ENCODE measurements at regions not wholly inside any gene's neighbourhood (a gene's known extent, or its start where the extent isn't known, plus 50 kb on each side); places are given as distances from the start of the nearest gene placed in this dataset.
A peak's percentile ranks its signal among the peaks of the same experiment; 100 is the strongest.

DNA sequence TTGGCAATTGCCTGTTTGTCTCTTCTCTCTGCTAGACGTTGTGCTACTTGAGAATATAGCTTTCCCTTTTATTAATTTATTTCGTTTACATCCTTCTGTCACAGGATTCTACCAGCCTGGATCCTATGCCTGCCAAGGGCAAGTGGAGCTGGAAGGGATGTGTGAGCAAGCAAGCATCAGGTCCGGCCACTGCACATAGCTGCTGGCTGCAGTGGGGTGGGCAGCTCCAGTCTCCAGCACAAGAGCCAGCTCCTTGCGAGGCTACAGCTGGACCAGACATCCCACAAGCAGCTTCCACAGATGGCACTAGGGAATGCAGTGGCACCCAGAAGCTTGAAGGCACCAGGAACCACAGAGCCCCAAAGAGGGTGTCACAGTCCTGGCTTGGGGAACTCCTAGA lies 225.0 kb downstream of the KCNC2 start:
- POLR2A ChIA-PET = no interaction called here
- no peaks in the 10 kb centered on the region for H3K27me3 Mint-ChIP-seq
- CTCF ChIA-PET = interaction anchor here (0.6 kb wide), 1 partner anchor 1754 kb away, joined by 3 read pairs; no protein-coding TSS in a partner anchor
- no peaks in the 10 kb centered on the region for H3K4me1 ChIP-seq (ENCODE audit: insufficient read depth, low read length)
- no peaks in the 10 kb centered on the region for H3K27me3 ChIP-seq (ENCODE audit: control insufficient read depth in 1 of 2, insufficient read depth in 2 of 2, low read length in 2 of 2)
- H3K4me3 Mint-ChIP-seq = no peak overlapping the region
- ATAC-seq (ENCODE audit: poor library complexity) (no peak), DNase-seq (peak in 1 of 14 experiments; percentile 3)
- TF ChIP-seq, protein P1, sequence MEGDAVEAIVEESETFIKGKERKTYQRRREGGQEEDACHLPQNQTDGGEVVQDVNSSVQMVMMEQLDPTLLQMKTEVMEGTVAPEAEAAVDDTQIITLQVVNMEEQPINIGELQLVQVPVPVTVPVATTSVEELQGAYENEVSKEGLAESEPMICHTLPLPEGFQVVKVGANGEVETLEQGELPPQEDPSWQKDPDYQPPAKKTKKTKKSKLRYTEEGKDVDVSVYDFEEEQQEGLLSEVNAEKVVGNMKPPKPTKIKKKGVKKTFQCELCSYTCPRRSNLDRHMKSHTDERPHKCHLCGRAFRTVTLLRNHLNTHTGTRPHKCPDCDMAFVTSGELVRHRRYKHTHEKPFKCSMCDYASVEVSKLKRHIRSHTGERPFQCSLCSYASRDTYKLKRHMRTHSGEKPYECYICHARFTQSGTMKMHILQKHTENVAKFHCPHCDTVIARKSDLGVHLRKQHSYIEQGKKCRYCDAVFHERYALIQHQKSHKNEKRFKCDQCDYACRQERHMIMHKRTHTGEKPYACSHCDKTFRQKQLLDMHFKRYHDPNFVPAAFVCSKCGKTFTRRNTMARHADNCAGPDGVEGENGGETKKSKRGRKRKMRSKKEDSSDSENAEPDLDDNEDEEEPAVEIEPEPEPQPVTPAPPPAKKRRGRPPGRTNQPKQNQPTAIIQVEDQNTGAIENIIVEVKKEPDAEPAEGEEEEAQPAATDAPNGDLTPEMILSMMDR (IDR thresholded peaks at IDR 0.05) = no peak
- no peak overlapping the region for H3K27ac Mint-ChIP-seq
- no peak overlapping the region for H3K27ac ChIP-seq (ENCODE audit: low read depth in 1 of 2, low read length in 2 of 2)
- peaks cover 0 to 11% of the 10 kb centered on the region in 2 experiments for H3K9me3 ChIP-seq (ENCODE audit: control insufficient read depth in 1 of 2, insufficient read depth in 1 of 2, low read length in 2 of 2)
- no peaks in the 10 kb centered on the region for H3K36me3 Mint-ChIP-seq (ENCODE audit: low read depth)
- no peaks in the 10 kb centered on the region for H3K9me3 Mint-ChIP-seq
- H3K4me3 ChIP-seq (ENCODE audit: low read length) = no peak overlapping the region
- H3K4me1 Mint-ChIP-seq (ENCODE audit: low read depth) = no peaks in the 10 kb centered on the region
- intact Hi-C loops (cut with DNase I, micrococcal nuclease) = no loop called here
- no peaks in the 10 kb centered on the region for H3K36me3 ChIP-seq (ENCODE audit: insufficient read depth, low read length)

DNA sequence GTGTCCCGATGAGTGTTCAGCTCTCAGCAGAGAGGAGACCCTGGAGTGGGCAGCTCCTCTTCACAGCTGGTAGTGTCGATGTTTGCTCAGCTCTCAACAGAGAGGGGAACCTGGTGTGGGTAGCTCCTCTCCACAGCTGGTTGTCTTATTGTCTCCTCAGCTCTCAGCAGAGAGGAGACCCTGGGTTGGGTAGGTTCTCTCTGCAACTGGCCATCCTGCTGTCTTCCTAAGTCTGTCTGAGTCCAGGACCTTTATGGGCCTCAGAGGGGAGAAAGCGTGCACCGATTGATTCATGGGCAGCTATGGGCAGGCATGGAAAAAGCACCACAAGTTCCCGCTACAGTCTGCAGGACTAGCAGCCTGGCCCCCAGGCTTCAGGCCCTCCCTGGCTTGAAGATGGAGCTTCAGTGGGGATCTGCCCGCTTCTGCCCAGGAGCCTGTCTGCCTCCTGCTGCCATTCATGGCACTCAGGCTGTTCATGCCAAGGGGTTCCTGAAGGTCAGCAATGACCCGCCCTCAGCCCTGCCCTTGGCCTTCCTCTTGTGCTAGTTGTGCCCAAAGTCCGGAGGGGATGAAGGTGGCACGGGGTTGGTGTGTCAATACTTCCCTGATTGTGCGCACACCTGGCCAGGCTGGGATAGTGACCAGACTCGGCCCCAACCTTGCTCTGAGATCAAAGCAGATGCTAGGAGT lies 224.2 kb downstream of the KCNC2 start:
- TF ChIP-seq, protein P1 (IDR thresholded peaks at IDR 0.05) = no peak
- H3K27me3 Mint-ChIP-seq = no peaks in the 10 kb centered on the region
- Histone ChIP-seq H3K9me3 (ENCODE audit: control insufficient read depth in 1 of 2, insufficient read depth in 1 of 2, low read length in 2 of 2) (peaks cover 0 to 11% of the 10 kb centered on the region in 2 experiments), H3K4me3 (ENCODE audit: low read length) (no peak overlapping the region), H3K4me1 (ENCODE audit: insufficient read depth, low read length) (no peaks in the 10 kb centered on the region), H3K27ac (ENCODE audit: low read depth in 1 of 2, low read length in 2 of 2) (no peak overlapping the region), H3K36me3 (ENCODE audit: insufficient read depth, low read length) (no peaks in the 10 kb centered on the region), H3K27me3 (ENCODE audit: control insufficient read depth in 1 of 2, insufficient read depth in 2 of 2, low read length in 2 of 2) (no peaks in the 10 kb centered on the region)
- intact Hi-C loops (cut with DNase I, micrococcal nuclease) = no loop called here
- H3K4me3 Mint-ChIP-seq = no peak overlapping the region
- no peaks in the 10 kb centered on the region for H3K36me3 Mint-ChIP-seq (ENCODE audit: low read depth)
- no peak overlapping the region for H3K27ac Mint-ChIP-seq
- H3K4me1 Mint-ChIP-seq (ENCODE audit: low read depth) = no peaks in the 10 kb centered on the region
- no peaks in the 10 kb centered on the region for H3K9me3 Mint-ChIP-seq
- ChIA-PET POLR2A (no interaction called here), CTCF (interaction anchor here (0.6 kb wide), 1 partner anchor 1753 kb away, joined by 3 read pairs; no protein-coding TSS in a partner anchor)
- ATAC-seq (ENCODE audit: poor library complexity) (no peak), DNase-seq (peak in 1 of 14 experiments; percentile 5)

DNA sequence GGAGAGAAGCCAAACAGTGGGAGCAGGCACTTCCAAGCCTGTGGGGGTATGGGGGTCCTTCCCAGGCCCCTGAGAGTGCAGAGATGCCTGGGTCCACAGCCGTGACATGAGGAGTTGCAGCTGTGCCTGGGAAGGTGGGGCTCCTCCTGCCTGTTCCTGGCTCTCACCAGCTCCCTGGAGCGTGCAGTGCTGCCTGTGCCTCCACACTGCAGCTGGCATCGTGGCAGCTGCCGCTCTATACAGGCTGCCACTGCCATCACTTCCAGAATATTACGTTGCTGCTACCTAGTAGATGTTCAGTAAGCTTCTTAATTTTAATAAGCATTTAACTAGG lies 223.7 kb downstream of the KCNC2 start:
- CTCF ChIA-PET = no interaction called here
- Histone ChIP-seq H3K4me1 (ENCODE audit: insufficient read depth, low read length) (no peaks in the 10 kb centered on the region), H3K27ac (ENCODE audit: low read depth in 1 of 2, low read length in 2 of 2) (no peak overlapping the region), H3K9me3 (ENCODE audit: control insufficient read depth in 1 of 2, insufficient read depth in 1 of 2, low read length in 2 of 2) (peaks cover 0 to 11% of the 10 kb centered on the region in 2 experiments), H3K27me3 (ENCODE audit: control insufficient read depth in 1 of 2, insufficient read depth in 2 of 2, low read length in 2 of 2) (no peaks in the 10 kb centered on the region), H3K36me3 (ENCODE audit: insufficient read depth, low read length) (no peaks in the 10 kb centered on the region), H3K4me3 (ENCODE audit: low read length) (no peak overlapping the region)
- DNase-seq (no peak), ATAC-seq (ENCODE audit: poor library complexity) (no peak)
- no peaks in the 10 kb centered on the region for H3K36me3 Mint-ChIP-seq (ENCODE audit: low read depth)
- POLR2A ChIA-PET = no interaction called here
- no peaks in the 10 kb centered on the region for H3K4me1 Mint-ChIP-seq (ENCODE audit: low read depth)
- intact Hi-C loops (cut with DNase I, micrococcal nuclease) = no loop called here
- H3K4me3 Mint-ChIP-seq = no peak overlapping the region
- TF ChIP-seq, protein P1 (IDR thresholded peaks at IDR 0.05) = no peak
- H3K27me3 Mint-ChIP-seq = no peaks in the 10 kb centered on the region
- no peaks in the 10 kb centered on the region for H3K9me3 Mint-ChIP-seq
- no peak overlapping the region for H3K27ac Mint-ChIP-seq
